NB4 (cell line): ENCODE measurements at regions not wholly inside any gene's neighbourhood (a gene's known extent, or its start where the extent isn't known, plus 50 kb on each side); places are given as distances from the start of the nearest gene placed in this dataset.

ENCODE experiments used
- DNase-seq: peaks from one replicate; pipeline ENCODE4 v3.0.0; 2010; ENCODE audit warnings: low read depth
- H3K4me3 ChIP-seq: one replicate; pipeline ENCODE4 v1.5.1; 2011; ENCODE audit warnings: mild to moderate bottlenecking, low read depth, low read length, moderate library complexity
- CTCF ChIP-seq: IDR thresholded peaks from one replicate; pipeline ENCODE4 v1.5.1; 2012; ENCODE audit warnings: low read depth, low read length
- MAX ChIP-seq: IDR thresholded peaks from 2 replicates; pipeline ENCODE4 v1.6.1; 2011; ENCODE audit warnings: low read depth, low read length
- MYC ChIP-seq: IDR thresholded peaks from 2 replicates; pipeline ENCODE4 v1.6.1; 2011; ENCODE audit warnings: low read depth, low read length
- POLR2A ChIP-seq: IDR thresholded peaks from 2 replicates; pipeline ENCODE4 v1.6.1; 2011; ENCODE audit warnings: mild to moderate bottlenecking; ENCODE audit not compliant: insufficient read length; ENCODE audit errors: extremely low read depth

- TF ChIP-seq POLR2A = no peak
- no peak for TF ChIP-seq CTCF
- no peak for TF ChIP-seq MAX
- no peak overlapping the region for H3K4me3 ChIP-seq
- DNase-seq = no peak
Observed at GRCh38 chr5:125295405-125295872, 549.0 kb upstream of the ZNF608 start.

- TF ChIP-seq MYC = no peak
- TF ChIP-seq CTCF = no peak
- no peak for TF ChIP-seq POLR2A
- TF ChIP-seq MAX = no peak
- no peak overlapping the region for H3K4me3 ChIP-seq
- DNase-seq = no peak
Observed at GRCh38 chr5:125298258-125298657, 551.8 kb upstream of the ZNF608 start.

DNA sequence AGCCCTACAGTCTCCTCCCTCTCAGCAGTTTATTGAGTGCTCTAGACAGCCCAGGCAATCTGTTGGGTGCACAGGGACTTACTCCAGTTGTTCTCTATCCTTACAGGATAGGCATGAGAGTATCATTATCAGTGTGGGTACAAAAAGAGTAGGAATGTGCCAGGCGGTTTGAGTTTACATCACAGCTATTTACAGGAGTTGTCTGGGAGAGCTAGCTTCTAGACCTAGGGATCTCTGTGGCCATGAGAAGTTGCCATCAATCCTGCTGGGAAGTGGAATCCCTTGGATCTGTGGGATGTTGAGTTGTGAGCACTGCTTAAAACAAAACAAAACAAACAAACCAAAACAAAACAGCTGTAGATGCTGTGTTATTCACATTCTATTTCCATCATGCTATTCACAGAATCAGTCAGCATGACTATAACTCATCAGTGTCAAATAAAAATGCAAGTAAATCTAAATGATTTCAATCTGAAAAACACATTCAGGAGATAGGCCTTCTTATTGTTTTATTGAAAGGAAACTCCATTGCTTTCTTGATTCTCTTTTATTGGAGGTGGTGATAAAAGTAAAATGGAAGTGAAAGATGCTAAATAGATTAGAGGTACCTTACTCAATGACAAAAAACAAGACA, 552.4 kb upstream of the ZNF608 start:
- H3K4me3 ChIP-seq = no peak overlapping the region
- no peak for TF ChIP-seq POLR2A
- TF ChIP-seq MYC = no peak
- no peak for TF ChIP-seq CTCF
- no peak for TF ChIP-seq MAX
- DNase-seq = no peak

DNA sequence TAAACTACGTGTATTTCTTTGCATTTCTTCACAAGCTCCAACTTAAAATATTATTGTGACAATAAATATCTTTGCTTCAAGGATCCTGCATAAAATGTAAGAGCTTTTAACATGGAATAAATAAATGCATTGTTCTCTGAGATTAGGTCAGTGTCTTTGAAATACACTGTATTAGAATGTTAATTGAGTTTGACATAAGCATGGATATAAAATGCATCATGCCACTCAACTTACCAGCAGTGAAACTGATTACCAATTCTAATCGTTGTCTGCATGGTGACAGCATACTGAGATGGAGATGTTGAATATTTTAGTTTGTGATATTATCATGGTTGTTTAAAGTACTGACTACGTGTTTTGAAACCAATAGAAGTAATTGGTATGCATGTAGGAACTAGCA, 555.3 kb upstream of the ZNF608 start:
- no peak for TF ChIP-seq MAX
- TF ChIP-seq POLR2A = no peak
- no peak for TF ChIP-seq MYC
- TF ChIP-seq CTCF = no peak
- no peak overlapping the region for H3K4me3 ChIP-seq
- DNase-seq = no peak

- TF ChIP-seq POLR2A = no peak
- no peak for TF ChIP-seq MYC
- no peak for TF ChIP-seq CTCF
- H3K4me3 ChIP-seq = no peak overlapping the region
- DNase-seq = no peak
Observed at GRCh38 chr5:125302577-125302976, 556.1 kb upstream of the ZNF608 start.

GRCh38 chr5:125306741-125307140, 560.3 kb upstream of the ZNF608 start:
- TF ChIP-seq MYC = no peak
- no peak for TF ChIP-seq CTCF
- TF ChIP-seq POLR2A = no peak
- no peak overlapping the region for H3K4me3 ChIP-seq
- no peak for DNase-seq
